NCI-H82 treated with DMSO at 0.1 percent for 48 hours (cell line): ENCODE measurements at regions not wholly inside any gene's neighbourhood (a gene's known extent, or its start where the extent isn't known, plus 50 kb on each side); places are given as distances from the start of the nearest gene placed in this dataset.

Experiments
- DNase-seq: peaks from one replicate; lab custom pipeline; 2025; ENCODE audit not compliant: unreplicated experiment; lab: John Stamatoyannopoulos, UW

DNA sequence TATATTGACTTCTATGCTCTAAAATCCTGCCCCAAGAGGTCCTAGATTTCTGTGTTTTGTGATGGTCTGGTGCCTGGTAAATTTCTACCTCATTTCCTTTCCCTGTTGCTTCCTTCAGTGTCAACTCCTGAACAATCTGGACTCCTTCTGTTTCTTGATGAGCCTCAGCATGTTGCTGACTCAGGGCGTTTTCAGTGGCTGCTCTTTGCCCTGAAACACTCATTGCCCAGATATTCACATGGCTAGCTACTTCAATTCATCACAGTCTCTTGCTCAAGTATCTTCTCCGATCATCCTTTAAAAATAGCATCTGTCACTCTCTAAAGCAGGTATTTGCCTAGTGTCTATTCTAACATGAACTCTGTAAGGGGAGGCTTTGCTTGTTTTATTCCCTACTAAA is 526.3 kb upstream of the RAG2 start:
- no peak for DNase-seq

DNA sequence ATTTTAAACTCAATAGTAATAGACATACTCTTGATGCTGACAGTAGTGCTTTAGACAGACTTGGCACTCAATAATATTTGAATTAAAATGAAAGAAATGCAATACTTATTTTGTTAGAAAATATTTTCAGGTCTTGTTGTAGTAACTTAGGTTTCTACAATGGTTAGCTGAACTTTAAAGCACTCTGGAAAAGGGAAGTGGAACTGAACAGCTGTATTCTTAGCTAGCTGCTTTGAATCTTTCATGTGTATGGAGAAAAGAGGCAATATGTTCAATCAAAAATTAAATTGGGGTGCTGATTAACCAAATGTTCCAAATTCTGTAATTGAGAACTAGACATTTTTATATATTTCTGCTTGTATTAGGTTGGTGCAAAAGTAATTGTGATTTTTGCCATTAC is 517.9 kb upstream of the RAG2 start:
- DNase-seq, result no peak

- DNase-seq, result peak; percentile 5
Measured at GRCh38 chr11:37110385-37110784, 512.3 kb upstream of the RAG2 start.

DNA sequence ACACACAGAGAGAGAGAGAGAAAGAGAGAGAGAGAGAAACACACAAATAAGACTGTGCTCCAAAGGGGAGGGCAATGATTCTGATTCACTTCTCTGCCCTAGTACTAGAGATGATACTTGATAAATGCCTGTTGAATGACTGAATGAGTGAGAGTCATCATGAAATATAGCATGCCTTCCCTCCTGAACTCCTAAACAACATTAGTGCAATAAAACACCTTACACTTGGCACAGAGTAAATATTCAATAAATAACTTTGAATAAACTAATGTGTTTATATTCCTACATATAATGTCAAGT is 511.2 kb upstream of the RAG2 start:
- DNase-seq, result no peak

DNA sequence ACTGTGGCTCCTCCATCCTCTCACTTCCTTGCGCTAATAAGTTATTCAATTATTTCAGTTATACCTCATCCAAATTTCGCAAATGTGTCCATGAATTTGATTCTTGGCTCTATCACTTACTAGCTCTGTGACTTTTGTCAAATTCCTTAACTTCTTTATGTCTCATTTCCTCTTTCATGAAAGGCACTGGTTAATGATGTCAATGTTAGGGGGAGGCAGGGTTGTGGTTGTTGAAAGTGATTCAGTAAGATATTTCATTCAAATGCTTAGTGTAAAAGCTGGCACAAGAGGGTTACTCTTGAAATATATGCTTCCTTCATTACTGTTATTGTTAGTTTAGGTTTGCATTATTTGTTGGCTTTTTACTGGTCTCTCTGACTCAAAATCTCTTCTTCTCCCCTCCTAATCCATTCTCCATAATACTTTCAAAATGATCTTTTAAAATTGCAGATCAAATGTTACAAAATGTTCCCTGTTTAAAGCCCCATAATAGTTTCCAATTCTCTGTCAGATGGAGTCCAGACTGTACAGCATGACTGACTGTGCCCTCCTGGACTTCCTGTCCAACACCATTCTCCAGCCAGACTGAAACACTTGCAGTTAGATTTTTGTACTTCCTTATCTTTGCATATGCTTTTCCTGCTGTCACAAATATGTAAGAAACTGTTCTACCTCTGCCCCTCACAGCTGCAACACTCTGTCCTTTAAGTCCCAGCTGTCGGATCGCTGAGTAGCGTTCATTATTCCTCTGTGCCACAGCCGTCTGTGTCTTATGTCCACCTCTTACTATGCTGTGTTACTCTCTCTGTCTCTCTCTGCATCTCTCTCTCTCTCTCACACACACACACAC is 510.6 kb upstream of the RAG2 start:
- DNase-seq, result no peak

DNA sequence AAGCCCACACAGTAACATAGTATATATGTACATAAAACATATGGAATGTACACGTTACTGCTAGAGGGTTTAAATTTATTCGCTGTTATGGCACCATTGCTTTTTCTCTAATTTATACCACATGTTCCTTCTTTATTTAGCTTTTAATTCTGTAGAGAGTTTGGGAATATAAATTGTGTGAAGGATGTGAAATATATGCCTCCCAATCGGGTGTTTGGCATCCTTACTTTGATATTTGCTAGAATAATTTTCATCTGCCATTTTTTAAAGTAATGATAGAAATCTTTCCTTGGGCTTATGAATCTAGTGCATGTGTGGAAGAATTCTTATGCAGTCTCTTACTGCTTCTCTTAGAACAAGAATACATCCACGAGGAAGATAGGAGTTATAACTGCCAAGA is 509.8 kb upstream of the RAG2 start:
- DNase-seq, result no peak

DNA sequence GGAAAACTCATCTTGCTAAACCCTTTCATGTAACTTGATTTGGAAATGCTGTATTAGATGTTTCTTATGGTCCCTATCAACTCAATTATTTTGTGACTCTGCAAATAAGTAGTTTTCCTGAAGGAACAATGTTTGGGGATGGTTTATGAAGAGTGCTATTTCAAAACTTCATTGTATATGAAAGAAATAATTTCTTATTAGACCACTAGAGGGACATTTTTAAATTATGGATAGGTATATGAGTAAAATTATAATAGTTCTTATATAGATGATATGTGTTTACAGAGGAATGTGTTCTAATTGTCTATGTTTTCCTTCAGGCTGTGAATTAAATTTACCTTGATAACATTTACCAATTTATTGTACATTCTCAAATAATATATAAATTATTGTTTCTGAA is 509.4 kb upstream of the RAG2 start:
- DNase-seq, result no peak

DNA sequence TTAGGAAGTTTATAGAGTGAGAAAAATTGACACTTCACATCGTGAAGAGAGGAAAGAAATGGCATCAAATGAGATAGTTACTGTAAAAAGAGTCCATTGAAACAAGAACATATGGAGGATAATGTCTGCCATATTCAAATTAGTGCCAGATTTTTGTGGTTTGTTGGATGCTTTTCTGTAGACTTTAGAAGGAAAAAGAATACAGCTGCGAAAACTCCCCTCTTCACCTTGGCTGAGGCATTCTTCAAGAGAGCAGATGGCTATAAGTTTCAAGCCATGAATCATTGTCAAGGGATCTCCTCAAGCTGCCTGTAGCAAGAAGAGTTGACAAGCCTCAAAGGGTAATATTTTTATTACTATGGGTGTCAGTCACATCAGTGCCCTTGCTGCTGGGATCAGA is 507.4 kb upstream of the RAG2 start:
- DNase-seq, result no peak

DNA sequence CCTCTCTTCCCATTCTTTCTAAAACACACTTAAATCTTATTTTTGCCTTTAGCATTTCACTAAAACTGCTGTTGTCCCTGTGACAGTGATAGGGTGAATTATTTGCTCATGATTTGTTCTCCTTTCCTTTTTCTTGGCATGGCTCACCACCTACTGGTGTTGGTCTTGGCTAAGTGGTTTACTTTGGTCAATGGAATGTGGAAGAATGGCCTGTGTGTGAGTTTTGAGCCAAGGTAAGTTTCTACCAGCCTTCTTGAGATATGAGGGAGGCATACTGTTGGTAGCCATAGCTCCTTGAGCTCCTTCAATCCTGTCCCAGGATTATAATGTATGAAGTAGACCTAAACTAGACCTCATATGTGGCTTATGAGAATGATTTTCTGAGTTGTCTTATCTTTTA is 506.3 kb upstream of the RAG2 start:
- DNase-seq, result no peak

- DNase-seq, result no peak
Measured at GRCh38 chr11:37100008-37100407, 502.0 kb upstream of the RAG2 start.

GRCh38 chr11:37092487-37092886 is 494.5 kb upstream of the RAG2 start:
- DNase-seq, result no peak

GRCh38 chr11:37089439-37089838 is 491.4 kb upstream of the RAG2 start:
- no peak for DNase-seq

DNA sequence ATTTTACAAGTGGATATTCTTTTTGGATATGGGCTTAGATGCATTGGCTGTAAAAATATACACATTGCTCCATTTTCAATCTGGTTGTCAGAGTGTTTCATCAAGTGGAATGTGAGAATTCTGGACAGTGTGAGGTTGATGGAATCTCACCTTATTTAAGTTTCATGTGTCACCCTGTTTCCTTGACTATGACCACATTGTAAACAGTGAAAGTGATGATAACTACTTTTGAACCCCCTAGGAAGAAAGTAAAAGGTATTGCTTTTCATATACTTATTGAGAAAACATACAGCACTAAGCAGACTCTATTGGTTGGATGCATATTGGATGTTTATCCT is 490.5 kb upstream of the RAG2 start:
- no peak for DNase-seq

GRCh38 chr11:37087650-37088572 is 489.9 kb upstream of the RAG2 start:
- no peak for DNase-seq

- DNase-seq, result no peak
Measured at GRCh38 chr11:37078521-37078920, 480.5 kb upstream of the RAG2 start.

- no peak for DNase-seq
Measured at GRCh38 chr11:37076866-37077265, 478.8 kb upstream of the RAG2 start.

DNA sequence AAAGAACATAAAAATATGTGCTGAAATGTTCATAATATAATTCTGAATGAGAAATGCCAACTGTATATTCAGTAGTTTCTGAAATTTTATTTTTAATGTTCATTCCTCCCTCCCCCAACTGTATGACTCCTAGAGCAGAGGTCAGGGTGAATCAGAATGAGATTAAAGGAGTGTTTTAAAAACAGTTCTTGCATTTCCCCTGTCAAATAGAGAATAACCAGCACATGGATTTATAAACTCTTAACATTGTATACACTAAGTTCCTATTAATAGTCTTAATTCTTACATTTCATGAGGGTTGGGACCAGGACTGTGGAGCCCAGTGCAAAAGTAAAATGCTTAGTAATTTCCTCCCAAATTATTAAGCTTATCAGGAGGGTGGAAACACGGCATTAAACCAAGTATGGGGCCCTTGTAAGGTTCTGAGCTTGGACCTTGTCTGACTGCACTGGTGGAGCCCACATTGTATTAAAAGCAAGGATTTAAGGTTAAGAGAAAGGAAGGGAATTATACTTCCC is 474.6 kb upstream of the RAG2 start:
- DNase-seq, result no peak

GRCh38 chr11:37050311-37050710 is 452.3 kb upstream of the RAG2 start:
- no peak for DNase-seq

DNA sequence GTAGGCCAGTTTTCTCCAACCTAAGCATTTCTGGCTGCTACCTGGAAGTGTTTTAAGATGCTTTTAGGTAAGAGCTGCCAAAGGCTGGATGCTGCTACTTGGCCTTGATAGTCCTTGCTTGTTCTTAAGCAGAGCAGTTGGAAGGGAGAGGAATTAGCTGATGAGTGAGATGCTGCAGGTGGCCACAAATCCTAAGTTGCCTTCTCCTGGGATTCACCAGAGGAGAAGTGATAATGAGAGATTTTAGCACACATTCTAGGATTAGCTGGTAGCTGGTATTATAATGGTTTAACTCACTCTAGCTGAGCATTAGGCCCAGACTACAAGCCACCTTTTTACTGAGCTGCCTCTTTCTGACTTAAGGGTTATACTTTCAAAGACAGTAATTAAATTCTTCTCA is 442.9 kb upstream of the RAG2 start:
- DNase-seq, result peak; percentile 98

- DNase-seq, result no peak
Measured at GRCh38 chr11:37038911-37039310, 440.9 kb upstream of the RAG2 start.

- no peak for DNase-seq
Measured at GRCh38 chr11:37026741-37027140, 428.7 kb upstream of the RAG2 start.

DNA sequence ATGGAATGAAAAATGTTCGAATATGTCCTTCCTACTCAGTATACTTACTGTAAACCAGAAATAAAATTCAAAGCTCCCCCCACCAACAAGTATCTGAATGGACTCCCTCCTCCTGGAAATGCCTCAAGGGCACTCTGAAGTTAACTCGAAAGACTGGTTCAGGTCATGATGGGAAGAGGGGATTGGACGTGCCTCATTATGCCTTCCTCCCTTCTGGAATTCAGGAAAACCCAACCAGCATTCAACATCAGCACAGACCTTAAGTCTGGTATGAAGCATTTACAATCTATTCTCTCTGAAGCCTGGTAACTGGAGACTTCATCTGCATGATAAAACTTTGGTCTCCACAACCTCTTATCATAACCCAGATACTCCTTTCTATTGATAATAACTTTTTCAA is 428.3 kb upstream of the RAG2 start:
- no peak for DNase-seq
